GM06990 (cell line): ENCODE measurements at regions not wholly inside any gene's neighbourhood (a gene's known extent, or its start where the extent isn't known, plus 50 kb on each side); places are given as distances from the start of the nearest gene placed in this dataset.

Source experiments
- DNase-seq: peaks from one replicate; pipeline ENCODE4 v3.0.0-alpha.2; 2011; ENCODE audit not compliant: insufficient read length; ENCODE audit errors: extremely low read depth
- H3K27me3 ChIP-seq: replicated peaks from 2 replicates; pipeline ENCODE4 v1.6.0; 2011; ENCODE audit warnings: low read length; ENCODE audit not compliant: control insufficient read depth, insufficient read depth
- H3K36me3 ChIP-seq: 2 replicates; pipeline ENCODE4 v1.5.1; 2011; ENCODE audit warnings: low read length; ENCODE audit not compliant: control insufficient read depth, insufficient read depth
- H3K4me3 ChIP-seq: replicated peaks from 2 replicates; pipeline ENCODE4 v1.5.1; 2011; ENCODE audit warnings: low read depth, mild to moderate bottlenecking, control low read depth, low read length
- TF ChIP-seq, protein P1 (sequence below): IDR thresholded peaks from 2 replicates; pipeline ENCODE4 v1.5.1; 2011; ENCODE audit warnings: low read length, control low read depth, mild to moderate bottlenecking, inconsistent platforms; ENCODE audit not compliant: insufficient read depth, poor library complexity, severe bottlenecking

DNA sequence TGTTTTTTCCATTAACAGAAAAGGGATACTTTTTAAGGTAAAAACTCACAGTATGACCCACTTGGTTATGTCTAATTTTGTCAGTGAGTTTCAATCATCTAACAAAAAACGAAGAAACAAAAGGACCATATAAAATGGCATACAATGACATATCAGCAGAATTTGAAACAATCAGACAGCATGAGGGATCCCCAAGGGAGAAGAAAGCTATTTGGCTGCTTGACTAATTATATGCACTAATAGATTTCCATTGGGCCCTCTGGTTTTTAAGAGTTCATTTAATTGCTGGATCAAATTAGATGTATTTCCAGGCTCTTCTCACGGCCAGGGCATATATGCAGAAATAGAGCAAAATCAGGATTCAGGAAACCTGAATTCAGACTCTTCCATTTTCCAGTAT is 376.4 kb upstream of the GBE1 start:
- TF ChIP-seq, protein P1, sequence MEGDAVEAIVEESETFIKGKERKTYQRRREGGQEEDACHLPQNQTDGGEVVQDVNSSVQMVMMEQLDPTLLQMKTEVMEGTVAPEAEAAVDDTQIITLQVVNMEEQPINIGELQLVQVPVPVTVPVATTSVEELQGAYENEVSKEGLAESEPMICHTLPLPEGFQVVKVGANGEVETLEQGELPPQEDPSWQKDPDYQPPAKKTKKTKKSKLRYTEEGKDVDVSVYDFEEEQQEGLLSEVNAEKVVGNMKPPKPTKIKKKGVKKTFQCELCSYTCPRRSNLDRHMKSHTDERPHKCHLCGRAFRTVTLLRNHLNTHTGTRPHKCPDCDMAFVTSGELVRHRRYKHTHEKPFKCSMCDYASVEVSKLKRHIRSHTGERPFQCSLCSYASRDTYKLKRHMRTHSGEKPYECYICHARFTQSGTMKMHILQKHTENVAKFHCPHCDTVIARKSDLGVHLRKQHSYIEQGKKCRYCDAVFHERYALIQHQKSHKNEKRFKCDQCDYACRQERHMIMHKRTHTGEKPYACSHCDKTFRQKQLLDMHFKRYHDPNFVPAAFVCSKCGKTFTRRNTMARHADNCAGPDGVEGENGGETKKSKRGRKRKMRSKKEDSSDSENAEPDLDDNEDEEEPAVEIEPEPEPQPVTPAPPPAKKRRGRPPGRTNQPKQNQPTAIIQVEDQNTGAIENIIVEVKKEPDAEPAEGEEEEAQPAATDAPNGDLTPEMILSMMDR: no peak
- no peak overlapping the region for H3K4me3 ChIP-seq
- no peak for DNase-seq
- H3K27me3 ChIP-seq: no peaks in the 10 kb centered on the region
- no peaks in the 10 kb centered on the region for H3K36me3 ChIP-seq

DNA sequence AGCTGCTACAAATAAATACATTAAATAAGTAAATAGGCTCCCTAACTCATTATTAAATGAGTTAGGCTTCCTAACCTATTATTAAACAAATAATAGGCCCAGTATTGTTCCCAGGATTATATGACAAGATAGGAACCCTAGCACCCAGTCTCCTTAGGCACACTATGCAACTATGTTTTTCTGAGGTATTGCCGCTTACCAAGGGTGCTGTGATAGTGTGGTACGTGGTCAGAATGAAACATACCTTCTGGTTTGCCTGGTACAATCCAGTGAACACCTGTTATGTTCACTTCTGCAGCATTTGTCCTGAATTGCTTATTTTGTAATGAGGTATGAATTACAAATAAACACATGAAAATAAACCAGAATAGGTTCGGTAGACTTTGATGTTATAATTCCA is 375.6 kb upstream of the GBE1 start:
- TF ChIP-seq, protein P1: no peak
- Histone ChIP-seq H3K27me3 (no peaks in the 10 kb centered on the region), H3K4me3 (no peak overlapping the region), H3K36me3 (no peaks in the 10 kb centered on the region)
- no peak for DNase-seq

DNA sequence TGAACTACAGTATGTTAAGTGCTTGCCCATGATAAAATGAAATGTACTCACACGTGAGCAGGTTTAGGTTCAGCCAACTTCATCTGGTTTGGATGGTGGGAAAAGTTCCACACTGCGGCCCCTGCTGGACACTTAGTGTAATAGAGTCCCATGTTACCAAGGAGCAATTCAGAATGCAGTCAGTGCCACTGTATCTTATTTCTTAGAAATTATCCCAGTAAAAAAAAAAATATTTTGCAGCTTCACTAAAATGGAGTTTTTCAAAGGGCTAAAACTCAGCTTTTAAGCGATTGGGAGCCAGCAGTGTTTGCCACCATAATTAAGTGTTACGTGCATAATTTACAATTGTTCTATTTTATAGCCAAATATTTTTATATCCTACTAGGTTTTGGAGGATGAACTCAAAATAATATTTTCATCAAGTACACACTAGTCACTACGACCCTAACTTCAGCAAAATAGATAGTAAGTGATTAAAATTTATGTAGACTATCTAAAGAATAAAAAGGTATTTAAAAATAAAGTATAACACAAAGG is 371.7 kb upstream of the GBE1 start:
- Histone ChIP-seq H3K27me3 (no peaks in the 10 kb centered on the region), H3K4me3 (no peak overlapping the region), H3K36me3 (no peaks in the 10 kb centered on the region)
- TF ChIP-seq, protein P1: peak; percentile 83
- no peak for DNase-seq

DNA sequence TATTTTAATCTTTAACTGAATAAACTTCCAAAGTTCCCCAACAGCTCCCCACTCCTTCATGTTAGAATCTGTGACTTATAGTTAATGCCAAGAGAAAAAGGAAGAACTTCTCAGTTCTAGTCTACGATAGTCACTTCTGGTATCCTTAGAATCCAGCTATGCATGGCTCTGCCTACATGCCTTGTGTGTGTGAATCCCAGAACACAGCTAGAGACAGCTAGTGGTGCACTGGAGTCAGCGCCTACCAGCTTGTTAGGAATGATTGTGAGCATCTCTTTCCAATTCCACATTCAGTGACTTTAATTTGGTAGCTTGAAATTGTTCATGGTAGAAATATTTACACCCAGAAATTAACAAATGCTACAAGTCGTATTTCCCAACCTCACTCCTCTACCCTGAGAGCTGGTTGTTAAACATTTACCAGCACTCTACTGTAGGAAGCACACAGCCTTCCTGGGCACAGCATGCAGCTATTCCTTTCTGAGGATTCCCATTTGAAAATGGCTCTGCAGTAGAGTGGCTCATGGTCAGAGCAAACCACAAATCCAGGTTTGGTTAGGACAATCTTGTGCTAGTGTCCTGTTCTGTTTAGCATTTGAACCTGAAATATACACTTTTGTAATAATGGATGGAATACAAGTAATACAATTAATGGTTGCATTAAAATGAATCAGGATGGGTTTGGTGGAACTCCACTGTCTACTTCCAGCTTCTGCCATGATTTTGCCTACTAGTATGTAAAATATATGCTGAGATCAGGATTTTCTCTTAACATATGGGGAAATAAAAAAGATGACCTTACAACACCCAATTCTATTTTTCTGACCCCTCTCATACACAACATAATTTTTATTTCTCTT is 371.0 kb upstream of the GBE1 start:
- H3K36me3 ChIP-seq: no peaks in the 10 kb centered on the region
- H3K4me3 ChIP-seq: no peak overlapping the region
- DNase-seq: no peak
- TF ChIP-seq, protein P1: no peak
- H3K27me3 ChIP-seq: no peaks in the 10 kb centered on the region

DNA sequence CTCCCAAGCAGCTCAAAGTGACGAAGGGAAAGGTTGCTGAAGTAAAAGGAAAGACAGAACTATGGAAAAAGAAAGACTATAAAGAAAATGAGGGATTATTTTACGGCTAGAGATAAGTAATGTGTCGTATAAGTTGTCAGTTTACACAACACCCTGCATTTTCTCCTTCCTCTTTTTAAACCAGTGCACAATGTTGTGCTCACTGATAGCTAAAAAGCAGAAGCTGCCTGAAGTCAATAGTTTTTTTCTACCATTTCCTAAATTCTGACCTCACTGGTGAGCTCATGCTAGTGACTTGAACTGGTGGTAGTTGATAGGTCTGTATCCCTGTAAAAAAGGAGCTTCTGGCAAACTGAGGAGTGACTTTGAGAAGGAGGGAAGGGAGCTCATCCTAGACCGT is 368.6 kb upstream of the GBE1 start:
- H3K27me3 ChIP-seq: no peaks in the 10 kb centered on the region
- peak; percentile 10 for DNase-seq
- no peak overlapping the region for H3K4me3 ChIP-seq
- H3K36me3 ChIP-seq: no peaks in the 10 kb centered on the region
- TF ChIP-seq, protein P1: no peak
